C4-2B (cell line): ENCODE measurements at regions not wholly inside any gene's neighbourhood (a gene's known extent, or its start where the extent isn't known, plus 50 kb on each side); places are given as distances from the start of the nearest gene placed in this dataset.

ENCODE experiments used
- CTCF ChIP-seq: fragments of 450-650 bp; conservative IDR thresholded peaks from 2 replicates; pipeline ENCODE4 v1.5.1; 2017; ENCODE audit warnings: mild to moderate bottlenecking
- ZFX ChIP-seq: fragments of 450-650 bp; IDR thresholded peaks from 2 replicates; pipeline ENCODE4 v1.6.1; 2017

- TF ChIP-seq CTCF (peak; percentile 33; the same call in 1 of the 2 replicates), ZFX (no peak)
These were observed 51.2 kb upstream of the ULK4 start for GRCh38 chr3:42012935-42013690.
